ENCODE measurements at regions not wholly inside any gene's neighbourhood (a gene's known extent, or its start where the extent isn't known, plus 50 kb on each side); places are given as distances from the start of the nearest gene placed in this dataset.

DNA sequence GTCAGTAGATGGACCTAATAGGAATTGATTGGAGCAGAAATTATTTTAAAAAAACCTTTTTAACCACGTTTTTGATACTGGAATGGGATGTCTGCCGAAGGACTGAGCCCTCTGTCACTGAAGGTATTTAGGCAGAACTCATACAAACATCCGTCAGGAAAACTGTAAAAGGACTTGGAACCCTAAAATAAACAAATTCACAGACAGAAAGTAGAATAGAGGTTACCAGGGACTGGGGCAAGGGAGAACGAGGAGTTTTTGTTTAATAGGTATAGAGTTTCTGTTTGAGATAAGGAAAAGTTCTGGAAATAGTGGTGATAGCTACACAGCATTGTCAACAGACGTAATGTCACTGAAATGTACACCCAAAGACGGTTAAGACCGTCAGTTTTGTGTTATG is 105.5 kb downstream of the BCOR start:
- DNase-seq (ENCODE audit: low read depth, low spot score): no peak
- in situ Hi-C loops (cut with HindIII; ENCODE audit: low sequenced_read_pairs): no loop called here
- no peak overlapping the region for H3K4me3 ChIP-seq (ENCODE audit: low read depth, low read length)
- no peak for TF ChIP-seq CTCF (IDR thresholded peaks at IDR 0.05; ENCODE audit: low read depth, low read length)

- no peak for TF ChIP-seq CTCF (IDR thresholded peaks at IDR 0.05; ENCODE audit: low read depth, low read length)
- no peak for DNase-seq (ENCODE audit: low read depth, low spot score)
- no peak overlapping the region for H3K4me3 ChIP-seq (ENCODE audit: low read depth, low read length)
- in situ Hi-C loops (cut with HindIII; ENCODE audit: low sequenced_read_pairs): no loop called here
These were observed 102.3 kb downstream of the BCOR start for GRCh38 chrX:39995457-39995856.

DNA sequence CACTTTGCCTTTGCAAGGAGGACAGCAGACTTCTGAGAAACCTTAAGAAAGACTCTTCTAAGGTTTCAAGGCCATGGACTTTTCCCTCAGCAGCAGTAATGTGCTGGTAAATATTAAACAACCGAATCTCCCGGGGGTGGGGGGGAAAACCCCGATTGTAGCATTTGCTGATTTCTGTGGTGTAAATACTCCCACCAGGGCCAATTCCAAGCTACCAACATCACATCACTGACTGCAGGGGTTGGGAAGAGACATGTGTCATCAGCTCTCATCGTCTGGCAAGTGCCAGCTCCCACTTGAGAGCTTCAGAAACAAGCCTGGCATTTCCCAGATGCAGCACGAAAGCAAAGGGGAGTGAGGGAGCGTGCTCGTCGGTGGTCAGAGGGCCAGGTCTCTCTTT is 101.2 kb downstream of the BCOR start:
- TF ChIP-seq CTCF (IDR thresholded peaks at IDR 0.05; ENCODE audit: low read depth, low read length): no peak
- no peak overlapping the region for H3K4me3 ChIP-seq (ENCODE audit: low read depth, low read length)
- in situ Hi-C loops (cut with HindIII; ENCODE audit: low sequenced_read_pairs): no loop called here
- DNase-seq (ENCODE audit: low read depth, low spot score): no peak

DNA sequence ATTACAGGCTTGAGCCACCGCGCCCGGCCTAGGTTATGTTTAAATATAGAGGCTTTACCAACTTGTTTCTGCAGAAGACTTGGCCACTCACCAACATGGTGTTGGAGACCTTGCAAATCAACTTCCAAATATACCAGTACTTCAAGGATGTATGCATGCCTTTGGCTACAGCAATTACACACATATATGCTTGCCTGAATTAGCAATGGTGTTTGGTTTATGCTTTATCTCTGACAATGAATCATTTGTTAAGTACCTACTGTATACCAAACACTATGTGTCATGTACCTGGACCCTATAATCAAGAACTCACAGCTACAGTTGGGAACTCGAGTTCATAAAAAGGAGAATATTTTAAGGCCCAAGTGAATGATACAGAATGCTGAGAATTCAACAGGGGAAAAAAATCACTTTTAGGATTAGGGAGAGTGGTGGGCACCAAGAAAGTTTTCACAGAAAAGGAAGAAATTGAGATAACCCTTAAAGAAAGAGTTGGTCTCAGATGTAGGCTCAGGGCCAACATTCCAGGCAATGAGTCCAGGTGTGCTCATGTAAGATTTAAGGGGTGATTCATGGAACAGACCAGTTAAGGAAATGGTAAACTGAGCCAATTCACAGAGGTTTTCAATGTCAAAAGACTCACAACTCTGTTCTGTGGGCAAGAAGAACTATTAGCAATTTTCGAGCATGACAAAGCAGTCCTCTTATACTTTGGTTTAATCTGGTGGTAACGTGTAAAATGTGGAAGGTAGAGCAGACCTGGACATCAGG is 98.9 kb downstream of the BCOR start:
- DNase-seq (ENCODE audit: low read depth, low spot score): no peak
- no peak for TF ChIP-seq CTCF (IDR thresholded peaks at IDR 0.05; ENCODE audit: low read depth, low read length)
- in situ Hi-C loops (cut with HindIII; ENCODE audit: low sequenced_read_pairs): no loop called here
- H3K4me3 ChIP-seq (ENCODE audit: low read depth, low read length): no peak overlapping the region
